ENCODE measurements at regions not wholly inside any gene's neighbourhood (a gene's known extent, or its start where the extent isn't known, plus 50 kb on each side); places are given as distances from the start of the nearest gene placed in this dataset.

DNA sequence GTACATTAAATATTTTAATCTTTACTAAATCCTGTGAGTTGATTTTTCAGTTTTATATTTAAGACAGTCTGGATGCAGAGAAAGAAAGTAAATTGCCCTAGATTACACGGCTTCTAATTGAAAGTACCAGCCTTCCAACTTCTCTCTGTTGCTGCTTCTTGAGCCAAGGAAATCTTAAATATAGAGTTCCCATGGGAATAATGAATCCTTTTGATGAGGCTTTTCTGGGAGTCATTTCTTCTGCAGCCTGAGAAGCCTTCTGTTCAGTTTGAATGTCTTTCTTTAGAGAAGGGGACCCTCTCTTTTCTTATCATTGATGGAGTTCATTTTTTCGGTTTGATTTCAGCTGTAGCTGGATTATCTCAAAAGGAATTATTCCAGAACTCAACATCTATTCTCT is 317.3 kb upstream of the PTPRD start:
- no peak for DNase-seq (ENCODE audit: low read depth, low spot score)
- Histone ChIP-seq H3K4me2 (ENCODE audit: insufficient read depth, low read length) (no peak overlapping the region), H3K79me2 (ENCODE audit: control insufficient read depth, insufficient read depth, low read length) (no peaks in the 10 kb centered on the region), H4K20me1 (replicated peaks; ENCODE audit: control insufficient read depth, extremely low read depth, insufficient read depth, low read length) (no peaks in the 10 kb centered on the region), H3K27me3 (ENCODE audit: control insufficient read depth in 2 of 2, insufficient read depth in 2 of 2, low read length in 2 of 2) (no peaks in the 10 kb centered on the region), H3K9me3 (replicated peaks; ENCODE audit: control insufficient read depth, insufficient read depth, low read length) (no peaks in the 10 kb centered on the region), H3K4me3 (replicated peaks in 1 of 3; ENCODE audit: insufficient read depth in 1 of 3, low read depth in 1 of 3, low read length in 3 of 3) (no peak overlapping the region), H2AFZ (ENCODE audit: low read depth, low read length) (no peak overlapping the region), H3K4me1 (ENCODE audit: control insufficient read depth, extremely low read depth, insufficient read depth, low read length) (no peaks in the 10 kb centered on the region), H3K9ac (replicated peaks; ENCODE audit: extremely low read depth, insufficient read depth, low read length) (no peak overlapping the region), H3K27ac (ENCODE audit: insufficient read depth, low read depth, low read length) (no peak overlapping the region), H3K36me3 (ENCODE audit: control insufficient read depth in 2 of 2, extremely low read depth in 1 of 2, insufficient read depth in 2 of 2, low read length in 2 of 2) (no peaks in the 10 kb centered on the region), H3K9me1 (replicated peaks; ENCODE audit: control insufficient read depth, extremely low read depth, insufficient read depth, low read length) (no peaks in the 10 kb centered on the region)
- intact Hi-C loops (cut with micrococcal nuclease) (no loop called here), dilution Hi-C loops (cut with MboI; ENCODE audit: extremely low pct_ligation_motif_present, low sequenced_read_pairs) (no loop called here)
- ChIA-PET CTCF (no interaction called here), POLR2A (no interaction called here)
- BruUV-seq (replicated peaks), result no TSS peak
- TF ChIP-seq POLR2AphosphoS5 (IDR thresholded peaks at IDR 0.05; ENCODE audit: insufficient read depth, low read depth, low read length) (no peak), GATA2 (IDR thresholded peaks at IDR 0.05; ENCODE audit: insufficient read depth, insufficient read length, low read depth, low read length) (no peak), FOS (IDR thresholded peaks at IDR 0.05; ENCODE audit: borderline replicate concordance, insufficient read depth, low read length) (no peak), CTCF (IDR thresholded peaks at IDR 0.05; ENCODE audit: extremely low read depth in 1 of 2, insufficient read depth in 1 of 2, low read depth in 1 of 2, low read length in 2 of 2) (no peak)
- no peak for FAIRE-seq

DNA sequence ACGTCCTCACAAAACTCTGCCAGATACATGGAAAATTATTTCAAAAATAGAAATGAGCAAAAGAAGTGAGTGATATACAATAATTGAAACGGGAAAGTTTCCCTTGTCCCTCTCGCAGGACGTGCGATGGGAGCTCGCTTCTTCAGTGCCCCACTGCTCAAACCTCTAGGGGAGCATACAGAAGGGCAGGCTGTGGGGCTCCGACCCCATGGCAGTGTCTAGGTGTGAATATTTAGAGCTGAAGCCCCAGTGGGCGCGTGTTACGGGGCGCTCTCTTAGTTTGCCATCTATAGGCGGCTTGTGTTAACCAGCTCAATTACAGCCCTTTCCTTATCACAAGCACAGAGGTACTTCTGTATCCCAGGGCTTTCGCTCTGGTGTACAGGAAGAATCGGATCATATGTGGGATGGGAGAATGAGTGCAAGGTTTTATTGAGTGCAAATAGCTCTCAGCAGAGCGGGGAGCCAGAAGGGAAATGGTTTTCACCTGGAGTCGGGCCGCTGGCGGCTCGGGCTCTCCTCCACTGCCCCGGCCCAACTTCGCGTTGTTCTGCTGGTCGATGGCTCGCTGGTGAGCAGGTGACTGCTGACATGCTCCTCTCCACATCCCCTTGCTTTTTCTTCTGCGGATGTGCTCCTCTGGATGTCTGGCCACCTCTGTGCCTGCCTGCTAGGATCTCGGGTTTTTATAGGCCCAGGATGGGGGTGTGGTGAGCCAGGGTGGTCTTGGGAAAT is 334.0 kb upstream of the PTPRD start:
- no peaks in the 10 kb centered on the region for H4K20me1 ChIP-seq (replicated peaks; ENCODE audit: control insufficient read depth, extremely low read depth, insufficient read depth, low read length)

More for the DNA sequence above, 334.0 kb upstream of the PTPRD start:
- no peak overlapping the region for H2AFZ ChIP-seq (ENCODE audit: low read depth, low read length)
- no peaks in the 10 kb centered on the region for H3K9me1 ChIP-seq (replicated peaks; ENCODE audit: control insufficient read depth, extremely low read depth, insufficient read depth, low read length)
- no peaks in the 10 kb centered on the region for H3K27me3 ChIP-seq (ENCODE audit: control insufficient read depth in 2 of 2, insufficient read depth in 2 of 2, low read length in 2 of 2)
- intact Hi-C loops (cut with micrococcal nuclease), result no loop called here
- no peaks in the 10 kb centered on the region for H3K4me1 ChIP-seq (ENCODE audit: control insufficient read depth, extremely low read depth, insufficient read depth, low read length)
- H3K27ac ChIP-seq (ENCODE audit: insufficient read depth, low read depth, low read length), result no peak overlapping the region
- no peak for TF ChIP-seq FOS (IDR thresholded peaks at IDR 0.05; ENCODE audit: borderline replicate concordance, insufficient read depth, low read length)
- TF ChIP-seq POLR2A (IDR thresholded peaks at IDR 0.05; ENCODE audit: low read depth, low read length), result no peak
- TF ChIP-seq EZH2 (IDR thresholded peaks at IDR 0.05; ENCODE audit: borderline replicate concordance, low read depth, low read length, severe bottlenecking), result no peak
- no peak for TF ChIP-seq POLR2AphosphoS5 (IDR thresholded peaks at IDR 0.05; ENCODE audit: insufficient read depth, low read depth, low read length)
- TF ChIP-seq MYC (IDR thresholded peaks at IDR 0.05; ENCODE audit: low read depth, low read length), result no peak
- TF ChIP-seq JUN (IDR thresholded peaks at IDR 0.05; ENCODE audit: borderline replicate concordance, insufficient read depth, insufficient read length, low read depth), result no peak
- TF ChIP-seq GATA2 (IDR thresholded peaks at IDR 0.05; ENCODE audit: insufficient read depth, insufficient read length, low read depth, low read length), result no peak
- TF ChIP-seq, protein P1, sequence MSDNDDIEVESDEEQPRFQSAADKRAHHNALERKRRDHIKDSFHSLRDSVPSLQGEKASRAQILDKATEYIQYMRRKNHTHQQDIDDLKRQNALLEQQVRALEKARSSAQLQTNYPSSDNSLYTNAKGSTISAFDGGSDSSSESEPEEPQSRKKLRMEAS (IDR thresholded peaks at IDR 0.05; ENCODE audit: insufficient read depth, insufficient read length), result no peak
- no peak for TF ChIP-seq CTCF (IDR thresholded peaks at IDR 0.05; ENCODE audit: extremely low read depth in 1 of 2, insufficient read depth in 1 of 2, low read depth in 1 of 2, low read length in 2 of 2)
- BruUV-seq (replicated peaks), result no TSS peak
- ChIA-PET CTCF (no interaction called here), POLR2A (no interaction called here)
- no peak overlapping the region for H3K4me3 ChIP-seq (replicated peaks in 1 of 3; ENCODE audit: insufficient read depth in 1 of 3, low read depth in 1 of 3, low read length in 3 of 3)
- H3K79me2 ChIP-seq (ENCODE audit: control insufficient read depth, insufficient read depth, low read length), result no peaks in the 10 kb centered on the region
- no peaks in the 10 kb centered on the region for H3K36me3 ChIP-seq (ENCODE audit: control insufficient read depth in 2 of 2, extremely low read depth in 1 of 2, insufficient read depth in 2 of 2, low read length in 2 of 2)
- DNase-seq (ENCODE audit: low read depth, low spot score) (no peak), FAIRE-seq (no peak)
- no peak overlapping the region for H3K4me2 ChIP-seq (ENCODE audit: insufficient read depth, low read length)
- H3K9ac ChIP-seq (replicated peaks; ENCODE audit: extremely low read depth, insufficient read depth, low read length), result no peak overlapping the region
- dilution Hi-C loops (cut with MboI; ENCODE audit: extremely low pct_ligation_motif_present, low sequenced_read_pairs), result no loop called here
- H3K9me3 ChIP-seq (replicated peaks; ENCODE audit: control insufficient read depth, insufficient read depth, low read length), result no peaks in the 10 kb centered on the region
